ENCODE measurements at regions not wholly inside any gene's neighbourhood (a gene's known extent, or its start where the extent isn't known, plus 50 kb on each side); places are given as distances from the start of the nearest gene placed in this dataset.

GRCh38 chr15:72953306-72953705 is 99.0 kb upstream of the NEO1 start:
- ChIA-PET CTCF (interaction anchor here (1.6 kb wide), 1 partner anchor 23 kb away, joined by 5 read pairs; no protein-coding TSS in a partner anchor), POLR2A (no interaction called here)
- Histone ChIP-seq H3K9me3 (ENCODE audit: control extremely low read depth in 1 of 5, control insufficient read depth in 4 of 5, insufficient read depth in 2 of 5, low read depth in 1 of 5, low read length in 4 of 5) (peaks cover 0 to 2% (median 0%) of the 10 kb centered on the region in 5 experiments), H3K27me3 (replicated peaks in 2 of 5; ENCODE audit: control insufficient read depth in 4 of 5, insufficient read depth in 5 of 5, low read length in 4 of 5) (peaks cover 0 to 14% (median 4%) of the 10 kb centered on the region in 5 experiments), H3K36me3 (ENCODE audit: control insufficient read depth in 4 of 4, insufficient read depth in 4 of 4, low read length in 3 of 4) (no peaks in the 10 kb centered on the region), H3K27ac (ENCODE audit: insufficient read depth in 1 of 2, low read depth in 1 of 2, low read length in 2 of 2, poor library complexity in 1 of 2, severe bottlenecking in 2 of 2) (no peak overlapping the region), H3K4me1 (ENCODE audit: control extremely low read depth in 1 of 4, control insufficient read depth in 4 of 4, insufficient read depth in 4 of 4, low read length in 3 of 4) (no peaks in the 10 kb centered on the region), H3K4me3 (ENCODE audit: control insufficient read depth in 1 of 7, extremely low read depth in 1 of 7, insufficient read depth in 4 of 7, low read depth in 2 of 7, low read length in 6 of 7) (no peak overlapping the region)
- DNase-seq = no peak
- 93% methylated on average over 5 of the region's 6 CpGs for WGBS (ENCODE audit: insufficient coverage)

GRCh38 chr15:72952151-72952550 is 100.1 kb upstream of the NEO1 start:
- POLR2A ChIA-PET = no interaction called here
- H3K4me1 ChIP-seq (ENCODE audit: control extremely low read depth in 1 of 4, control insufficient read depth in 4 of 4, insufficient read depth in 4 of 4, low read length in 3 of 4) = no peaks in the 10 kb centered on the region
- no peak overlapping the region for H3K27ac ChIP-seq (ENCODE audit: insufficient read depth in 1 of 2, low read depth in 1 of 2, low read length in 2 of 2, poor library complexity in 1 of 2, severe bottlenecking in 2 of 2)
- peaks cover 0 to 13% (median 4%) of the 10 kb centered on the region in 5 experiments for H3K27me3 ChIP-seq (replicated peaks in 2 of 5; ENCODE audit: control insufficient read depth in 4 of 5, insufficient read depth in 5 of 5, low read length in 4 of 5)
- no CpG with 5 or more reads among the region's 1 CpG for WGBS (ENCODE audit: insufficient coverage)
- DNase-seq = no peak
- no peaks in the 10 kb centered on the region for H3K36me3 ChIP-seq (ENCODE audit: control insufficient read depth in 4 of 4, insufficient read depth in 4 of 4, low read length in 3 of 4)
- CTCF ChIA-PET = interaction anchor here (1.6 kb wide), 1 partner anchor 24 kb away, joined by 5 read pairs; no protein-coding TSS in a partner anchor
- no peak overlapping the region for H3K4me3 ChIP-seq (ENCODE audit: control insufficient read depth in 1 of 7, extremely low read depth in 1 of 7, insufficient read depth in 4 of 7, low read depth in 2 of 7, low read length in 6 of 7)
- peaks cover 0 to 7% (median 6%) of the 10 kb centered on the region in 5 experiments for H3K9me3 ChIP-seq (ENCODE audit: control extremely low read depth in 1 of 5, control insufficient read depth in 4 of 5, insufficient read depth in 2 of 5, low read depth in 1 of 5, low read length in 4 of 5)

DNA sequence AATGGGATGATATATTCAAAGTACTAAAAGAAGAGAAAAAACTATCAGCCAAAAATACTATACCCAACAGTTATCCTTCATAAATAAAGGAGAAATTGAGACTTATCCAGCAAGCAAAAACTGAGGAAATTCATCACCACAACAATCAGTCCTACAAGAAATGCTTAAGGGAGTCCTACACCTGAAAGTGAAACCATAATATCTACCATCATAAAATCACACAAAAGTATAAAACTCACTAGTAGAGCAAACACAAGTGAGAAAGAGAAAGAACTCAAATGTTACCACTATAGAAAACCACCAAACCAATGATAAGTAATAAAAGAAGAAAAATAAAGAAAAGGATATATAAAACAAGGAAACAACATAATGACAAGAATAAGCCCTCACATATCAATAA is 103.6 kb upstream of the NEO1 start:
- peaks cover 0 to 19% (median 8%) of the 10 kb centered on the region in 5 experiments for H3K9me3 ChIP-seq (ENCODE audit: control extremely low read depth in 1 of 5, control insufficient read depth in 4 of 5, insufficient read depth in 2 of 5, low read depth in 1 of 5, low read length in 4 of 5)
- H3K4me1 ChIP-seq (ENCODE audit: control extremely low read depth in 1 of 4, control insufficient read depth in 4 of 4, insufficient read depth in 4 of 4, low read length in 3 of 4) = no peaks in the 10 kb centered on the region
- POLR2A ChIA-PET = no interaction called here
- CTCF ChIA-PET = no interaction called here
- DNase-seq = no peak
- no peaks in the 10 kb centered on the region for H3K36me3 ChIP-seq (ENCODE audit: control insufficient read depth in 4 of 4, insufficient read depth in 4 of 4, low read length in 3 of 4)
- H3K27me3 ChIP-seq (replicated peaks in 2 of 5; ENCODE audit: control insufficient read depth in 4 of 5, insufficient read depth in 5 of 5, low read length in 4 of 5) = peaks cover 0 to 8% (median 2%) of the 10 kb centered on the region in 5 experiments
- H3K4me3 ChIP-seq (ENCODE audit: control insufficient read depth in 1 of 7, extremely low read depth in 1 of 7, insufficient read depth in 4 of 7, low read depth in 2 of 7, low read length in 6 of 7) = no peak overlapping the region
- no peak overlapping the region for H3K27ac ChIP-seq (ENCODE audit: insufficient read depth in 1 of 2, low read depth in 1 of 2, low read length in 2 of 2, poor library complexity in 1 of 2, severe bottlenecking in 2 of 2)

- CTCF ChIA-PET = no interaction called here
- no peak for DNase-seq
- Histone ChIP-seq H3K4me3 (ENCODE audit: control insufficient read depth in 1 of 7, extremely low read depth in 1 of 7, insufficient read depth in 4 of 7, low read depth in 2 of 7, low read length in 6 of 7) (no peak overlapping the region), H3K27ac (ENCODE audit: insufficient read depth in 1 of 2, low read depth in 1 of 2, low read length in 2 of 2, poor library complexity in 1 of 2, severe bottlenecking in 2 of 2) (no peak overlapping the region), H3K9me3 (ENCODE audit: control extremely low read depth in 1 of 5, control insufficient read depth in 4 of 5, insufficient read depth in 2 of 5, low read depth in 1 of 5, low read length in 4 of 5) (peaks cover 0 to 19% (median 8%) of the 10 kb centered on the region in 5 experiments), H3K27me3 (replicated peaks in 2 of 5; ENCODE audit: control insufficient read depth in 4 of 5, insufficient read depth in 5 of 5, low read length in 4 of 5) (peaks cover 0 to 4% (median 2%) of the 10 kb centered on the region in 5 experiments), H3K36me3 (ENCODE audit: control insufficient read depth in 4 of 4, insufficient read depth in 4 of 4, low read length in 3 of 4) (no peaks in the 10 kb centered on the region), H3K4me1 (ENCODE audit: control extremely low read depth in 1 of 4, control insufficient read depth in 4 of 4, insufficient read depth in 4 of 4, low read length in 3 of 4) (no peaks in the 10 kb centered on the region)
- POLR2A ChIA-PET = no interaction called here
- 100% methylated on average over 1 of the region's 2 CpGs for WGBS (ENCODE audit: insufficient coverage)
Observed at GRCh38 chr15:72947709-72948108, 104.6 kb upstream of the NEO1 start.

GRCh38 chr15:72944565-72944964 is 107.7 kb upstream of the NEO1 start:
- ChIA-PET POLR2A (no interaction called here), CTCF (no interaction called here)
- WGBS (ENCODE audit: insufficient coverage) = no CpG with 5 or more reads among the region's 2 CpGs

DNA sequence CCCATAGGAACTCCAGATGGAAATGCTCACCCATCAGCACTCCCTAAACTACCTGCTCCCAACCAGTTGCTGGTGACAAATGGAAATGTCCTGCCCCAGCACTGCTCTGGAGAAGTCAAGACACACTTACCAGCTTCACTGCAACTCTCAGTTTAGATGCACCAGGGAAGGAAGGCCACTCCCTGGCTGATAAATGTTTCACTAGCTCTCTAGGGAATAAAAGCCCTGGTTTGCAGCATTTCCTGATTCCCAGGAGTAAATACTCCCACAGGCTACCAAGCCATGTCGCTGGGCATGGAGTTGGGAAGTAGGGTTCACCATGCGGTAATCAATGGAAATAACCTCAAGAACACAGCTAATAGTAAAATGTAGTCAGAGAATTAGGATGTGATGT is 112.0 kb upstream of the NEO1 start:
- ChIA-PET CTCF (no interaction called here), POLR2A (interaction anchor here (0.6 kb wide), 1 partner anchor 87 kb away, joined by 3 read pairs; no protein-coding TSS in a partner anchor)
- Histone ChIP-seq H3K4me1 (ENCODE audit: control extremely low read depth in 1 of 4, control insufficient read depth in 4 of 4, insufficient read depth in 4 of 4, low read length in 3 of 4) (no peaks in the 10 kb centered on the region), H3K27ac (ENCODE audit: insufficient read depth in 1 of 2, low read depth in 1 of 2, low read length in 2 of 2, poor library complexity in 1 of 2, severe bottlenecking in 2 of 2) (no peak overlapping the region), H3K36me3 (ENCODE audit: control insufficient read depth in 4 of 4, insufficient read depth in 4 of 4, low read length in 3 of 4) (no peaks in the 10 kb centered on the region), H3K9me3 (ENCODE audit: control extremely low read depth in 1 of 5, control insufficient read depth in 4 of 5, insufficient read depth in 2 of 5, low read depth in 1 of 5, low read length in 4 of 5) (no peaks in the 10 kb centered on the region), H3K4me3 (ENCODE audit: control insufficient read depth in 1 of 7, extremely low read depth in 1 of 7, insufficient read depth in 4 of 7, low read depth in 2 of 7, low read length in 6 of 7) (no peak overlapping the region), H3K27me3 (replicated peaks in 2 of 5; ENCODE audit: control insufficient read depth in 4 of 5, insufficient read depth in 5 of 5, low read length in 4 of 5) (peaks cover 0 to 6% (median 2%) of the 10 kb centered on the region in 5 experiments)
- no CpG with 5 or more reads among the region's 2 CpGs for WGBS (ENCODE audit: insufficient coverage)
- DNase-seq = no peak

More at GRCh38 chr15:72944565-72944964, 107.7 kb upstream of the NEO1 start:
- H3K27ac ChIP-seq (ENCODE audit: insufficient read depth in 1 of 2, low read depth in 1 of 2, low read length in 2 of 2, poor library complexity in 1 of 2, severe bottlenecking in 2 of 2) = no peak overlapping the region
- H3K36me3 ChIP-seq (ENCODE audit: control insufficient read depth in 4 of 4, insufficient read depth in 4 of 4, low read length in 3 of 4) = no peaks in the 10 kb centered on the region
- no peak for DNase-seq
- no peaks in the 10 kb centered on the region for H3K4me1 ChIP-seq (ENCODE audit: control extremely low read depth in 1 of 4, control insufficient read depth in 4 of 4, insufficient read depth in 4 of 4, low read length in 3 of 4)
- H3K4me3 ChIP-seq (ENCODE audit: control insufficient read depth in 1 of 7, extremely low read depth in 1 of 7, insufficient read depth in 4 of 7, low read depth in 2 of 7, low read length in 6 of 7) = no peak overlapping the region
- peaks cover 0 to 19% (median 8%) of the 10 kb centered on the region in 5 experiments for H3K9me3 ChIP-seq (ENCODE audit: control extremely low read depth in 1 of 5, control insufficient read depth in 4 of 5, insufficient read depth in 2 of 5, low read depth in 1 of 5, low read length in 4 of 5)
- H3K27me3 ChIP-seq (replicated peaks in 2 of 5; ENCODE audit: control insufficient read depth in 4 of 5, insufficient read depth in 5 of 5, low read length in 4 of 5) = peaks cover 0 to 5% (median 2%) of the 10 kb centered on the region in 5 experiments

- no peaks in the 10 kb centered on the region for H3K4me1 ChIP-seq (ENCODE audit: control extremely low read depth in 1 of 4, control insufficient read depth in 4 of 4, insufficient read depth in 4 of 4, low read length in 3 of 4)
- CTCF ChIA-PET = no interaction called here
- H3K36me3 ChIP-seq (ENCODE audit: control insufficient read depth in 4 of 4, insufficient read depth in 4 of 4, low read length in 3 of 4) = no peaks in the 10 kb centered on the region
- WGBS (ENCODE audit: insufficient coverage) = 89% methylated on average over 1 of the region's 5 CpGs
- POLR2A ChIA-PET = no interaction called here
- H3K27ac ChIP-seq (ENCODE audit: insufficient read depth in 1 of 2, low read depth in 1 of 2, low read length in 2 of 2, poor library complexity in 1 of 2, severe bottlenecking in 2 of 2) = no peak overlapping the region
- H3K9me3 ChIP-seq (ENCODE audit: control extremely low read depth in 1 of 5, control insufficient read depth in 4 of 5, insufficient read depth in 2 of 5, low read depth in 1 of 5, low read length in 4 of 5) = no peaks in the 10 kb centered on the region
- H3K27me3 ChIP-seq (replicated peaks in 2 of 5; ENCODE audit: control insufficient read depth in 4 of 5, insufficient read depth in 5 of 5, low read length in 4 of 5) = peaks cover 0 to 7% (median 0%) of the 10 kb centered on the region in 5 experiments
- no peak for DNase-seq
- H3K4me3 ChIP-seq (ENCODE audit: control insufficient read depth in 1 of 7, extremely low read depth in 1 of 7, insufficient read depth in 4 of 7, low read depth in 2 of 7, low read length in 6 of 7) = no peak overlapping the region
Observed at GRCh38 chr15:72939514-72940228, 112.6 kb upstream of the NEO1 start.

All from common myeloid progenitor, CD34-positive (primary cell).